BE2C (cell line): ENCODE measurements at regions not wholly inside any gene's neighbourhood (a gene's known extent, or its start where the extent isn't known, plus 50 kb on each side); places are given as distances from the start of the nearest gene placed in this dataset.

ENCODE experiments used
- DNase-seq: peaks from one replicate; pipeline ENCODE4 v3.0.0-alpha.2; 2020
- H3K27me3 ChIP-seq: fragments of 250-450 bp; sonication (Bioruptor Pico); 2 replicates; pipeline ENCODE4 v1.5.1; 2020; ENCODE audit warnings: mild to moderate bottlenecking
- H3K36me3 ChIP-seq: fragments of 250-450 bp; sonication (Bioruptor Pico); 2 replicates; pipeline ENCODE4 v1.5.1; 2020; ENCODE audit warnings: mild to moderate bottlenecking
- H3K4me1 ChIP-seq: fragments of 250-450 bp; sonication (Bioruptor Pico); 2 replicates; pipeline ENCODE4 v1.5.1; 2020
- H3K4me3 ChIP-seq: 2 replicates; pipeline ENCODE4 v1.5.1; 2011; ENCODE audit warnings: low read depth, low read length
- H3K9me3 ChIP-seq: fragments of 250-450 bp; sonication (Bioruptor Pico); 2 replicates; pipeline ENCODE4 v1.5.1; 2020
- CTCF ChIP-seq: IDR thresholded peaks from 2 replicates; pipeline ENCODE4 v1.5.1; 2012; ENCODE audit warnings: mild to moderate bottlenecking, low read depth, low read length

DNA sequence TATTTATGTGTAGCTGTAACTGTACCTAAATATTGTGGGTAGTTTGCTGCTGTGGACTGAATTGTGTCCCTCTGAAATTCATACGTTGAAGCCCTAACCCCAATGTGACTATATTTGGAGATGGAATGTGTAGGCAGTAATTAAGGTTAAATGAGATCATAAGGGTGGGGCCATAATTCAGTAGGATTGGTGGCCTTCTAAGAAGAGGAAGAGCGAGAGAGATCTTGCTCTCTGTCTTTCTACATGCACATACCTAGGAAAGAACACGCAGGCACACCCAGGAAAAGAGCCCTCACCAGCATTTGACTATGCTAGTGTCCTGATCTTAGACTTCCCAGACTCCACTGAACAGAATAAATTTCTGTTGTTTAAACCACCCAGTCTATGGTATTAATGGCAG lies 67.6 kb upstream of the CFAP20DC start:
- H3K36me3 ChIP-seq: no peaks in the 10 kb centered on the region

GRCh38 chr3:59116233-59116537 lies 66.4 kb upstream of the CFAP20DC start:
- Histone ChIP-seq H3K4me3 (no peak overlapping the region), H3K4me1 (no peaks in the 10 kb centered on the region), H3K36me3 (no peaks in the 10 kb centered on the region), H3K9me3 (no peaks in the 10 kb centered on the region), H3K27me3 (no peaks in the 10 kb centered on the region)
- DNase-seq: no peak
- TF ChIP-seq CTCF: no peak

More for the DNA sequence above, 67.6 kb upstream of the CFAP20DC start:
- no peak overlapping the region for H3K4me3 ChIP-seq
- H3K27me3 ChIP-seq: no peaks in the 10 kb centered on the region
- H3K9me3 ChIP-seq: no peaks in the 10 kb centered on the region
- no peak for TF ChIP-seq CTCF
- no peak for DNase-seq
- H3K4me1 ChIP-seq: no peaks in the 10 kb centered on the region

DNA sequence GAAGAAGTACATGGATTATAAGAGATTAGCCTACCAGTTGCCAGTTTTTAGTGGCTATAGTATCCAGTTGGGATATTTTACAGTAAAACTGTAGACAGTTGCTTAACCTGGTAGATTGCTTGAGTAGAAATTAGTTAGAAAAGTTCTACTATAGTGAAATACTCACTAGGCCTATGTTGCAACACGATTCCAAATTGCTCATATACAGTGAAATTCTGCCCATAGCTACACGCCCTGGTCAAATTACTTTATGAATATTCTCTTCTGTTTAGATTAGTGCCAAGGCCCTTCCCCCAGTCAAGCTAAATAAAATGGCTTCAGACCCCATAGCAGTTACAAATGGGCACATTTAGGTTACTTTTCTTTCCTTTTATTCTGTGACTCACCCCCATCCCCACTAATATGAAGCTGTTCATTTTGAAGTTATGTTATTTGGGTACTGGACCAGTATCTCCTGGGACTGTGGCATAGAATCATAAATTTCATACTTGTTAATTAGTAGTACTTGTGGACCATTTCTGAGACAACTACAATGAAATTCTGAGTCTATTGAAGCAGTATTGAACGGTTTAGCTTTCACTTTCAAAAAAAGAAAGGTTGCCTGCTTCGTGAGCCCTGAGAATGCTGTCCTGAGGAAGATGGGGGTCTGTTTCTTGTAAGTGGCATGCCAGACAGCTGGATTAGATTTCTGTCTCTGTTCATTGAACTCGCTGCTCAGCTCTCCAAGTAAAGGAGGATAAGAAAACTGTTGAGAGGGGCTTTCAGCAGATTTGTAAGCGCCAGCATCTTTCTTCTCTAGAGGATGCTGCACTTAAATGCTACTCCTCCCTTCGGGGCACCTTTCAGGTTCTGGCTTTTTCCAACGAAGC lies 65.8 kb upstream of the CFAP20DC start:
- Histone ChIP-seq H3K4me3 (no peak overlapping the region), H3K4me1 (no peaks in the 10 kb centered on the region), H3K9me3 (no peaks in the 10 kb centered on the region), H3K27me3 (no peaks in the 10 kb centered on the region), H3K36me3 (no peaks in the 10 kb centered on the region)
- DNase-seq: no peak
- TF ChIP-seq CTCF: no peak

DNA sequence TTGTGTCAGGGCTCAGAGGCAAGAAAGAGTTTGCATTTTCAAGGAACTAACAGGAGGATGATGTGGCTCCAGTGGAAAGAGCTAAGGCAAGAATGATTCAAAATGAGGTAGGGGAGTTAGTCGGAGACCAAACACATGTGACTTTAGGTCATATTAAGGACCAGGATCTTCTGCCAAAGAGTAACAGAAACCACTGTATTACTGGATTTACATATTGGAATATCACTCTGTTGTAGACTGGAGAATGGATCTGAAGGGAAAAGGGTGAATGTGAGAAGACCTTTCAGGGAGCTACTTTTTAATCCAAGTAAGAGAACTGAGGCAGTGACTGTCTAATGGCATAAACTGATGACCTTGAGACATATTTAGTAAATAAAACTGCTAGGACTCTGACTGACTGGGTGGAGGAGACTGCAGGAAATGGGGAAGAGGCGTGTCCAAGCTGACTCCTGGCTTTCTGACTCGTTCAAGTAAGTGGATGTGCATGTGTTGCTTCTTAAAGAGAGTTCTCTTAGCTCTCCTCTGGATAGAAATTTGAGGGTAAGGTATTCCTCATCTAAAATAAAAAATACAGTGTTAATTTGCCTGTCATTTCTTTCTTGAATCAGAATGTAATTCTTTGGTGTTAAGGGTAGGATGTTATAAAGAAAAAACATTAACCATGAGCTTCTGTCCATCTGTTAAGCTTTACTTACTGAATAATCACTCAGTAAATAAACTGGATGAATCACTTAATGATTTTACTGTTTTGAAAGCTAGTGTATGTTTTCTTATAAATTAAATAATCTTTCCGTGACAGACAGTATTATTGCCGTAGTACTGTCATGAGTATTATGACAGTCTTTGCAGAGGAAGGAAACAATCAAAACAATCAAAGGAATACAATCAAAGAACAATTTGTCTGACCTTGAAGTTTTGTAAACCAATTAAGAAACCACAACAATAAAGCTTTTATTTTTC lies 58.3 kb upstream of the CFAP20DC start:
- no peak for DNase-seq
- H3K9me3 ChIP-seq: no peaks in the 10 kb centered on the region
- no peaks in the 10 kb centered on the region for H3K27me3 ChIP-seq
- no peak overlapping the region for H3K4me3 ChIP-seq
- no peak for TF ChIP-seq CTCF
- H3K36me3 ChIP-seq: no peaks in the 10 kb centered on the region
- H3K4me1 ChIP-seq: no peaks in the 10 kb centered on the region

DNA sequence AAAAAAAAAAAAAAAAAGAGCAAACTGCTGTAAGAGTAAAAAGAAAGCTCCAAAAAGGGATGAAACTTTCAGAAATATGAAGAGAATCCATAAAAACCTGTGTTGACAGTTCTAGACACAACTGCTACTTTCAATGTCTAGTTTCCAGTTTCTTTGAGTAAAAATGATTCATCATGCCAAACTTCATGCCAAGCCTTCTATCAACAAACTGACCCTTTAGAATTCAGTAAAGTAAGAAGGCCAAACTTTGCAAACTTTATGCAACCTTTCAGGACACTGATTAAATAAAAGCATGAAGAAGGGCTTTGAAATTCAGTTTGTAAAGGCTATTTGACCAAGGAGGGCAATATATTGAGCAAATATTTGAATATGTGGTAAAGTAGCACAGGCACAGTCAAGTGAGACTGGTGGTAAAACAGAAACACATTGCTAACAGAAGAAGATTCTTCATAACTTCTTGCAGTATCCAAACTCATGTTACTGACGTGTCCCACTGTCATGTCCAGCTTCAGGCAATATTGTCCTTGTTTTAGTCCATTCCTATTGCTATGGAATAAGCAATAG lies 56.3 kb upstream of the CFAP20DC start:
- Histone ChIP-seq H3K36me3 (no peaks in the 10 kb centered on the region), H3K27me3 (no peaks in the 10 kb centered on the region), H3K4me3 (no peak overlapping the region), H3K9me3 (no peaks in the 10 kb centered on the region), H3K4me1 (no peaks in the 10 kb centered on the region; the same call in 1 of the 2 replicates)
- no peak for DNase-seq
- no peak for TF ChIP-seq CTCF
